ENCODE measurements at regions not wholly inside any gene's neighbourhood (a gene's known extent, or its start where the extent isn't known, plus 50 kb on each side); places are given as distances from the start of the nearest gene placed in this dataset.
A peak's percentile ranks its signal among the peaks of the same experiment; 100 is the strongest.
"Not testable (repeated sequence)": the region's sequence is repeated elsewhere in the genome, so short reads cannot be mapped to it uniquely, and the experiment has no call there.

GRCh38 chr4:66357316-66357715, 687.0 kb upstream of the EPHA5 start:
- DNase-seq: no peak

DNA sequence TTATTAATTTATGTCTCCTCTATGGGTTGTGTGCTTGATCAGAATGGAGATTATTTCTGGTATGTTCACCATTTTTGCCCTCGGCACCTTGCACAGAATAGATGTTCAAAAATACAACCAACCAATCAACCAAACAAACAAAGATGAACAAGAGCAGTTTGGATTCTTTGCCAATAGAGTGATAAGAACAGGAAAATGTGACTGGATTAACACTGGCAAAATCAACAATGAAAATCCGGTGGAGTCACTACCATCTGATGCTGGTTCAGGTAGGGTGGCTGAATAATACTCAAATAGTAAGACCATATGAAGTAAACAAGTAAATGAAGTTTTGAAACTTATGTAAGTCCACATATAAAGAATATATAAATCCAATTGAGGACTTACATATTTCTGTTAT, 685.0 kb upstream of the EPHA5 start:
- no peak for DNase-seq

DNA sequence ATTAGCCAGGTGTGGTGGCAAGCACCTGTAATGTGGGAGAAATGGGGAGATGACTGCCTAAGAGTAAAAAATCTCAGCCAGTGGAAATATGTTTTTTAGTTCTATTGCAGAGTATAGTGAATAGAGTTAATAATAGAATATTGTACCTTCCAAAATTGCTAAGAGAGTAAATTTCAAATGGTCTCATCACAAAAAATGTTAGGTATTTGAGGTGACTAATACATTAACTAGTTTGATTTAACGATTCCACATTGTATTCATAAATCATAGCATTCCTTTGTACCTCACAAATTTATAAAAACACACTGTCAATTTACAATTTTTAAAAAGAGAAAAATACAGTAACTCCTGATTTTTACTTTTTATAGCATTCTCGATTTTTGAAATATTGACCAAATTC, 681.5 kb upstream of the EPHA5 start:
- no peak for DNase-seq

GRCh38 chr4:66340286-66340893, 670.1 kb upstream of the EPHA5 start:
- no peak for DNase-seq

DNA sequence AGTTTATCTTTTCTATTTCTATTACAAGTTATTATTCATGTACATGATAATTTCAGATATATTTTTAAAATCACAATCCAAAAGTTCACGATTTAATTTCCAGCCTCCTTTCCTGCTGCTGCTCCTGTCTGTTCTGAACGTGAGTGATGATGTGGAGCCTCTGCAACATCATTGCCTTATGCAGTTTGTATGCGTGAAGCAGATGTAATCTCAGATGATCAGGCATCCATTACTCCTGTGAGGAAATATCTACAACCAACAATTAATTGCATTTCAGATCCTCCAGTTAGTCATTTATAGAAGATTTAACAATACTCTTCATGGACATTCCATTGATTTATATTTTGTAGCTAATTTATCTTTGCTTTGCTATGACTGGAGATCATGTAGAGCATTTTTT, 668.7 kb upstream of the EPHA5 start:
- no peak for DNase-seq

DNA sequence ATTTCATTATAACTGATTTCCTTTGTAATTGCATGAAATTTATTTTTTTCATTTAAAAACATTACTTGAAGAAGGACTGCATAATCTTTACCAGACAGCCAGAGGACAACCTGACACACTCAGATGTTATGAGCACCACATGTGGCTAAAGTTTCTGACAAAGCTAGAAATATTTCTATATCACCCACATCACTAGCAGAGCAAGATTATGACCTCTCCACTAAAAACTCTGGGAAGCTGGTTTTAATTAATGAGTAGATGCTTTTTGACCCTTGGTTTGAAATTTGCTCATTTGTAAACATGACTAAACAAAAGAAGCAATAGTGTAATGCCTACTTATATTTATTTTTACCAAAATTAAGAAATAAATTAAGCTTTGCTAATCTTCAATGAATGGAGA, 661.5 kb upstream of the EPHA5 start:
- no peak for DNase-seq

DNA sequence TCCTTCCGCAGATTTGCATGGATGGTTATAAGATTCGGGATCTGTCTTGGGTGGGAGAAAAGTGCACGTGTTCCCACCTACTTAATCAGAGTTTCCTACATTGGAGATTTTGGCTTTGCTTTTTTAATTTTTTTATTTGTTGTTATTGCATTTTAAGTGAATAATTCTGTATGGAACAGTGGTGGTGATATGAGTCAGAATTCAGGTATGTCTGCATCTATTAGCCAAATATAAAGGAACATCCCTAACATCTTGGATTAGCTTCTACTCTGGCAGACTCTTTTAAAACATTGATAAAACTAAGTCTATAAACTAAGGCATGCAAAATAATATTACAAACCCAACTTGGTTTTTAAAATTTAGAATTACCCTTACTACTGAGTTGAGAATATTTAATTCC, 659.8 kb upstream of the EPHA5 start:
- DNase-seq: no peak

DNA sequence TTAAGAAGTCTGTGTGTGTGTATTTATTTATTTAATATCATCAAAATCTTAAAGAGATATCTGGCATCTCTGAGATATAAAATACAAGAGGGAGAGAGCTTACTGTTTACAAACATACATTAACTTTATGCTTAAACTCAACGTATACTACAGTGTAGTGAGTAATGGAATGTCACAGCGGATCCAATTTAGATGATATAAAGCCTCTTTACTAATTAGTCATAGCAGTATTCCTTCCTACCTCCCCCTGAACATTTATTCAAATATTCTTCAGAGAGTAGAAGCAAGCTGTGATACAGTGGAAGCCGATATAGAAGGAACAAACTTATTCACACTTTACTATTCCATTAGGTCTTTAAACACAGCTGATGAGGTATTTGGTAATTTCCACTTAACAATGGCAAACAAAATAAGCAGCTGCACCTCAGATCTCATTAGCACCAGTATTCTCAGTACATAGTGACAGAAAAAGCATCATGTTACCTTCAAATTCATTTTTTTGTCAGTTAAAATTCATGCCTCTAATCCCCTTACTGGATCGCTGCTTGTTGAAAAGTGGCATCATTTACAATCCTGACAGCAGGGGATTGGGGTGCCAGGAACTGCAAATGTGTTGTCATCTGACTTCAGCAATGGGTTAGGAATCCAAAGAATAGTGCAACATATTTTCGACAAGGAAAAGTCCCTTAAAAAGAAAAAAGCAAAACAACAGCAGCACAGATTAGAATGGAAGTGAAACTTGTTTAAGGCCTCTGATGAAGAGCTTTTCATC, 658.7 kb upstream of the EPHA5 start:
- no peak for DNase-seq

DNA sequence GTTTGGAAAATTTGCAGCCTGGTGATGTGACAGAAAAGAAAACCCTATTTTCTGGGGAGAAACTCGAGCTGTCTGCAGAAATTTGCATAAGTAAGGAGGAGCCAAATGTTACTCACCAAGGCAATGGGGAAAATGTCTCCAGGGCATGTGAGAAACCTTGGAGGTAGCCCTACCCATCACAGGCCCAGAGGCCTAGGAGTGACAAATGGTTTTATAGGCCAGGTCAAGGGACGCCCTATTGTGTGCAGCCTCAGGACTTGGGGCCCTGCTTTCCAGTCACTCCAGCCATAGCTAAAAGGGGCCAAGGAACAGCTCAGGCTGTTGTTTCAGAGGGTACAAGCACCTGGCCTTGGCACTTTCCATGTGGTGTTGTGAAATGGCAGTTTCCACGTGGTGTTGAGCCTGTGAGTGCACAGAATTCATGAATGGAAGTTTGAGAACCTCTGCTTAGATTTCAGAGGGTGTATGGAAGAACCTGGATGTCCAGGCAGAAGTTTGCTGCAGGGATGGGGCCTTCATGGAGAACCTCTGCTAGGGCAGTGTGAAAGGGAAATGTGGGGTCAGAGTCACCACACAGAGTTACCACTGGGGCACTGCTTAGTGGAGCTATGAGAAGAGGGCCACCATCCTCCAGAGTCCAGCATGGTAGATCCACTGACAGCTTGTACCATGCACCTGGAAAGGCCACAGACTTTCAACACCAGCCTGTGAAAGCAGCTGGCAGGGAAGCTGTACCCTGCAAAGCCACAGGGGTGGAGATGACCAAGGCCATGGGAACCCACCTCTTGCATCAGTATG, 637.6 kb upstream of the EPHA5 start:
- no peak for DNase-seq

- no peak for DNase-seq
These were observed 630.1 kb upstream of the EPHA5 start for GRCh38 chr4:66300336-66300934.

DNA sequence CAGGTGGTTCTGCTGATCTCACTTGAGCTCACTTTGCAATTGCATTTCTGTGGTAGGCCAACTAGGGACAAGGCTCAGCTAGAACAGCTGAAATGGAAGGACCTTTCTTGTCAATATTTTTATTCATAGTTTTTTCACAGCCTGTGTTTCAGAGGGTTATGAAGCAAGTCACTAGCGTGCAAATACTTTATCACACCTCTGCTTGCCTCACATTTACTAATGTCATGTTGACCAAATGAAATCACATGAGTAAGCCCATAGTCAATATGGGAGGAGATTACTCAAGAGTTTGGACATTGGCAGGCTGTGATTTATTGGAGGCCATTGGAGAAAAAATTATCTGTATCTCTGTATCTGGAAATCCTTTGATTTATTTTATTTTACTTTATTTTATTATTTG, 628.3 kb upstream of the EPHA5 start:
- DNase-seq: no peak

- no peak for DNase-seq
These were observed 627.4 kb upstream of the EPHA5 start for GRCh38 chr4:66297703-66298102.

GRCh38 chr4:66294638-66295037, 624.3 kb upstream of the EPHA5 start:
- DNase-seq: no peak

DNA sequence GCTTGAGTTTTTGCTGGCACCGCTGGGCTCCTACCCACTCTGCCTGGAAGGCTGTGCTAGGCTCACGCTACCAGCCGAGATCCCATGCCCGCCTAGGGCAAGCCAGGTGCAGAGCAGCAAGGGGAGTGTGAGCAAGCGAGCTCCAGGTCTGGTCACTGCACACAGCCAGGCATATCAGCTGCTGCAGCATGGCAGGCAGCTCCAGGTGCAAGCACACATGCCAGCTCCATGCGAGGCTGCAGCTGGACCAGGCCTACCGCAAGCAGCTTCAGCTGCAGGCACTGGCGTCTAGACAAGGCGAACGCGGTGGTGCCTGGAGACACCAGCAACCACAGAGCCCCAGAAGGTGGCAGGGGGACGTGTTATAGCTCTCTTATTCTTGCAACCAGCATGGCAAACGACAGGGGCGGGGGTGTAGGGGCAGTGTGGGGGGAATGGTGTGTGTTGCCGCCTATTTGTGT, 614.7 kb upstream of the EPHA5 start:
- no peak for DNase-seq

DNA sequence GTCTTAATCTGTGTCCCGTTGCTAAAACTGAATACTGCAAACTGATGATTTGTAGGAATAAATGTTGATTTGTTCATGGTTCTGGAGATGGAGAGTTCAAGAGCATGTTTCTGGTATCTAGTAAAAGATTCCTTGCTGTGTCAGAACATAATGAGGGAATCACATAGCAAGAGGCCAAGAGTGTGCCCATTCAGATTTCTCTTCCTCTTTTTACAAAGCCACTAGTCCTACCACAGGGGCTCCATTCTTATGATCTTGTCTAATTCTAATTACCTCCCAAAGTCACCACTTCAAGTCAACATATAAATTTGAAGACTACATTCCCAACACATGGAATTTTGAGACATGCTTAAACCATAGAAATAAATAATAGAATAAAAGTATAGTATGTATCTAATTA, 608.8 kb upstream of the EPHA5 start:
- peak; percentile 50 to 54 for DNase-seq

GRCh38 chr4:66275411-66276038, 605.2 kb upstream of the EPHA5 start:
- no peak for DNase-seq

DNA sequence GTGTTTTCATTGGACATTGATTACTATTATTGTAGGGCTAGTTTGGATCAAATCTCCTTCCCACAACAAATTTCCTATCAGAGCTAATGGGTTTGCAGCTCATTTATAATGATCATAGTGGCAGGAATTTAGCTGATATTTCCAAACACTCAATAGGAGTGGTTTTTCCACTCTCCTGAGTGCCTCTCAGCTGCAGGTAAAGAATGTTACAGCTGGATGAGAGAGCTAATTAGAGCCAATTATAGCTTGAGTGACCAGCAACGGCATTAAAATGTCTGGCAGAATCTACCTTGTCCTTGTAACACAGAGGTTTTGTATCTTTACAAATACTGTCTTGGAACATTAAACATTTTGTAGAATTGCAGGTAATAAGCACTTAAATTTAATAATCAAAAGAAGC, 602.8 kb upstream of the EPHA5 start:
- no peak for DNase-seq

- DNase-seq: not testable (repeated sequence)
These were observed 600.1 kb upstream of the EPHA5 start for GRCh38 chr4:66270356-66270755.

DNA sequence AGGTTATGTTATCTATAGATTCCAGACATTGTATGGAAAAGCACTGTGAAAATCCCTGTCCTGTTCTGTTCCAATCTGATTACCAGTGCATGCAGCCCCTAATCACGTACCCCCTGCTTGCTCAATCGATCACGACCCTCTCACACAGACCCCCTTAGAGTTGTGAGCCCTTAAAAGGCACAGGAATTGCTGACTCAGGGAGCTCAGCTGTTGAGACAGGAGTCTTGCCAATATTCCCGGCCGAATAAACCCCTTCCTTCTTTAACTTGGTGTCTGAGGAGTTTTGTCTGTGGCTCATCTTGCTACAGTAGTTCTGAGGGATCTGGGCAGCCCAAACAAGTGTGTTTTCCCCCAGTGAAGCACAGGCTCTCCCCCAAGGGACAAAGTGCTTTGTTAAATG, 596.3 kb upstream of the EPHA5 start:
- not testable (repeated sequence) for DNase-seq

- no peak for DNase-seq
These were observed 595.7 kb upstream of the EPHA5 start for GRCh38 chr4:66266035-66266434.

DNA sequence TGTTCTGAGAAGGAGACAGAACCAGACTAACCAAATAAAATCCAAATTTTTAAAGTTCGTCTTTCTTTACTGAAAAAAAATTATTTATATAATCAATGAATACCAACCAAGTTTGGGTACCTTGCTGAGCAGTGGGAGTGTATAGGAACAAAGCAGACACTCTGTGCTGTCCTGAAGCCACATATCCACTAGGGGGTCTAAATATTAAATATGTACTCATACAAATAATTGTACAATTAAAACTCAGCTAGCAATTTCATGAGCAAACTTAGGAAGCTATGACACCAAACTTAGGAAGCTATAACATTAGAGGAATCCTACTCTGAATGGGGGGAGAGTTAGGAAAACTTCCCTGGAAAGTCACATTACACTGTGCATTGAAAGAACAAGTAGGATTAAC, 582.0 kb upstream of the EPHA5 start:
- DNase-seq: peak; percentile 6 to 12

- no peak for DNase-seq
These were observed 576.4 kb upstream of the EPHA5 start for GRCh38 chr4:66246643-66247042.

DNA sequence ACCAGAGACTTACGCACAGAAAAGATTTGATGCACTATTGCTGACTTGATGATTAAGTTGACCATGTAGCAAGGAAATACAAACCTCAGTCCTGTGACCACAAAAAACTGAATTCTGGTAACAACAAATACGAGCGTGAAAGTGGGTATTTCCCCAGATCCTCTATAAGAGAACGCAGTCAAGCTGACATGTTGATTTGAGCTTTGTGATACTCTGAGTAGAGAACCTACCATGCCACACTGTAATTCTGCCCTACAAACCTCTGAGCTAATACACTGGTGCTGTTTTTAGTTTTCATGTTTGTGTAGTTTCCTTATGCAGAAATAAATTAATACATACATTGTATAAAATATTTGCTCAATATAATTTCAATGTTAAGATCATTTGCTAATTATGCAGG, 565.6 kb upstream of the EPHA5 start:
- DNase-seq: no peak
